A673 (cell line): ENCODE measurements at regions not wholly inside any gene's neighbourhood (a gene's known extent, or its start where the extent isn't known, plus 50 kb on each side); places are given as distances from the start of the nearest gene placed in this dataset.

Experiments used
- EZH2 ChIP-seq: fragments of 200-600 bp; sonication (generic); IDR thresholded peaks from 2 replicates; pipeline ENCODE4 v1.6.1; 2017; ENCODE audit warnings: borderline replicate concordance, low read depth, mild to moderate bottlenecking, mixed read lengths, antibody characterized with exemption, low read length; ENCODE audit not compliant: poor library complexity, severe bottlenecking
- TF ChIP-seq, protein P1 (sequence below): fragments of 300-800, 200-600 bp; sonication (generic); conservative IDR thresholded peaks from 2 replicates; pipeline ENCODE4 v1.5.1; 2017; ENCODE audit warnings: low read depth, mild to moderate bottlenecking, antibody characterized with exemption, low read length, moderate library complexity, mixed read lengths

- TF ChIP-seq, protein P1, sequence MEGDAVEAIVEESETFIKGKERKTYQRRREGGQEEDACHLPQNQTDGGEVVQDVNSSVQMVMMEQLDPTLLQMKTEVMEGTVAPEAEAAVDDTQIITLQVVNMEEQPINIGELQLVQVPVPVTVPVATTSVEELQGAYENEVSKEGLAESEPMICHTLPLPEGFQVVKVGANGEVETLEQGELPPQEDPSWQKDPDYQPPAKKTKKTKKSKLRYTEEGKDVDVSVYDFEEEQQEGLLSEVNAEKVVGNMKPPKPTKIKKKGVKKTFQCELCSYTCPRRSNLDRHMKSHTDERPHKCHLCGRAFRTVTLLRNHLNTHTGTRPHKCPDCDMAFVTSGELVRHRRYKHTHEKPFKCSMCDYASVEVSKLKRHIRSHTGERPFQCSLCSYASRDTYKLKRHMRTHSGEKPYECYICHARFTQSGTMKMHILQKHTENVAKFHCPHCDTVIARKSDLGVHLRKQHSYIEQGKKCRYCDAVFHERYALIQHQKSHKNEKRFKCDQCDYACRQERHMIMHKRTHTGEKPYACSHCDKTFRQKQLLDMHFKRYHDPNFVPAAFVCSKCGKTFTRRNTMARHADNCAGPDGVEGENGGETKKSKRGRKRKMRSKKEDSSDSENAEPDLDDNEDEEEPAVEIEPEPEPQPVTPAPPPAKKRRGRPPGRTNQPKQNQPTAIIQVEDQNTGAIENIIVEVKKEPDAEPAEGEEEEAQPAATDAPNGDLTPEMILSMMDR = no peak
- no peak for TF ChIP-seq EZH2
Measured at GRCh38 chr9:17986595-17986994, 407.7 kb downstream of the SH3GL2 start.
